Neural cell (in vitro differentiated cells): ENCODE measurements at regions not wholly inside any gene's neighbourhood (a gene's known extent, or its start where the extent isn't known, plus 50 kb on each side); places are given as distances from the start of the nearest gene placed in this dataset.

ENCODE experiments used
- CTCF ChIP-seq: fragments of 450-650 bp; IDR thresholded peaks from 2 replicates; pipeline ENCODE4 v1.5.1; 2014; ENCODE audit warnings: antibody characterized with exemption, mild to moderate bottlenecking, moderate library complexity; ENCODE audit not compliant: poor library complexity, severe bottlenecking
- EP300 ChIP-seq: fragments of 450-650 bp; conservative IDR thresholded peaks from 2 replicates; pipeline ENCODE4 v1.6.1; 2014; ENCODE audit warnings: antibody characterized with exemption, mild to moderate bottlenecking, moderate library complexity; ENCODE audit not compliant: poor library complexity, severe bottlenecking
- EZH2 ChIP-seq: fragments of 200-600, 300-800 bp; shearing (Covaris generic), sonication (generic); IDR thresholded peaks from 2 replicates; pipeline ENCODE4 v1.6.1; 2014; ENCODE audit warnings: antibody characterized with exemption, low read length, borderline replicate concordance, mild to moderate bottlenecking; ENCODE audit not compliant: insufficient read depth, poor library complexity, severe bottlenecking
- RAD21 ChIP-seq: fragments of 450-650 bp; conservative IDR thresholded peaks from 2 replicates; pipeline ENCODE4 v1.6.1; 2014; ENCODE audit warnings: antibody characterized with exemption, mild to moderate bottlenecking, moderate library complexity
- TAF1 ChIP-seq: IDR thresholded peaks from 2 replicates; pipeline ENCODE4 v1.6.1; 2012; ENCODE audit warnings: low read depth
- TF ChIP-seq, protein P1 (sequence below): IDR thresholded peaks from 2 replicates; pipeline ENCODE4 v1.6.1; 2012; ENCODE audit warnings: borderline replicate concordance

DNA sequence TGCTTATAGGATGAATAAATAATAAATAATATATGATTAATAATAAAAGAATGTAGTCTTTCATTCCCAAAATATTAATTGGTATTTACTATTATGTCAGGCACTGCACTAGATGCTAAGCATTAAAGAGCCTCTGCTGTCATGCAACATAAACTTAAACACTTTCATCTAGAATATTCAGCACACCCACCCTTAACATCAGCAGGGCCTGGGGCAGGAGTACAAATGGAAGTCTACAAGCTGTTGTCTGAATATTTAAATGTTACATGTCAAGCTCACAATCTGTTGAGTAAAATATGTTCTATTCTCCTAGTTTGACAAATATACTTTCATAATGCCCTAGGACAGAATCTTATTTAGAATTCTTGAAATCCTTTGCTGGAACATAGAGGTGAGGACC lies 395.1 kb downstream of the EPM2A start:
- TF ChIP-seq TAF1 (no peak), CTCF (no peak), EZH2 (no peak), EP300 (no peak), RAD21 (no peak)
- TF ChIP-seq, protein P1, sequence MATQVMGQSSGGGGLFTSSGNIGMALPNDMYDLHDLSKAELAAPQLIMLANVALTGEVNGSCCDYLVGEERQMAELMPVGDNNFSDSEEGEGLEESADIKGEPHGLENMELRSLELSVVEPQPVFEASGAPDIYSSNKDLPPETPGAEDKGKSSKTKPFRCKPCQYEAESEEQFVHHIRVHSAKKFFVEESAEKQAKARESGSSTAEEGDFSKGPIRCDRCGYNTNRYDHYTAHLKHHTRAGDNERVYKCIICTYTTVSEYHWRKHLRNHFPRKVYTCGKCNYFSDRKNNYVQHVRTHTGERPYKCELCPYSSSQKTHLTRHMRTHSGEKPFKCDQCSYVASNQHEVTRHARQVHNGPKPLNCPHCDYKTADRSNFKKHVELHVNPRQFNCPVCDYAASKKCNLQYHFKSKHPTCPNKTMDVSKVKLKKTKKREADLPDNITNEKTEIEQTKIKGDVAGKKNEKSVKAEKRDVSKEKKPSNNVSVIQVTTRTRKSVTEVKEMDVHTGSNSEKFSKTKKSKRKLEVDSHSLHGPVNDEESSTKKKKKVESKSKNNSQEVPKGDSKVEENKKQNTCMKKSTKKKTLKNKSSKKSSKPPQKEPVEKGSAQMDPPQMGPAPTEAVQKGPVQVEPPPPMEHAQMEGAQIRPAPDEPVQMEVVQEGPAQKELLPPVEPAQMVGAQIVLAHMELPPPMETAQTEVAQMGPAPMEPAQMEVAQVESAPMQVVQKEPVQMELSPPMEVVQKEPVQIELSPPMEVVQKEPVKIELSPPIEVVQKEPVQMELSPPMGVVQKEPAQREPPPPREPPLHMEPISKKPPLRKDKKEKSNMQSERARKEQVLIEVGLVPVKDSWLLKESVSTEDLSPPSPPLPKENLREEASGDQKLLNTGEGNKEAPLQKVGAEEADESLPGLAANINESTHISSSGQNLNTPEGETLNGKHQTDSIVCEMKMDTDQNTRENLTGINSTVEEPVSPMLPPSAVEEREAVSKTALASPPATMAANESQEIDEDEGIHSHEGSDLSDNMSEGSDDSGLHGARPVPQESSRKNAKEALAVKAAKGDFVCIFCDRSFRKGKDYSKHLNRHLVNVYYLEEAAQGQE = no peak
